ENCODE measurements at regions not wholly inside any gene's neighbourhood (a gene's known extent, or its start where the extent isn't known, plus 50 kb on each side); places are given as distances from the start of the nearest gene placed in this dataset.

GRCh38 chr4:117783716-117784115 lies 250.6 kb upstream of the NDST3 start:
- Histone ChIP-seq H3K4me3 (no peak overlapping the region), H3K4me1 (replicated peaks in 1 of 2) (no peaks in the 10 kb centered on the region), H3K27ac (no peak overlapping the region)
- in situ Hi-C loops (cut with MboI; ENCODE audit: low pct_unique_long_range_greater_than_20kb in 2 of 9, low sequenced_read_pairs in 9 of 9, unreplicated experiment in 9 of 9): no loop called here
- 5 to 81% (median 41%) methylated on average over 2 of the region's 2 CpGs; no CpG with 5 or more reads in 2 of the 10 experiments for WGBS, 10 experiments
- peak in 5 of 8 experiments; percentile 33 to 82 (median 63) for ATAC-seq (replicated peaks in 6 of 8)

GRCh38 chr4:117784266-117784665 lies 250.0 kb upstream of the NDST3 start:
- in situ Hi-C loops (cut with MboI; ENCODE audit: low pct_unique_long_range_greater_than_20kb in 2 of 9, low sequenced_read_pairs in 9 of 9, unreplicated experiment in 9 of 9): no loop called here
- no peak for ATAC-seq (replicated peaks in 6 of 8)
- WGBS, 10 experiments: 29 to 100% (median 85%) methylated on average over 1 to 2 of the region's 2 CpGs; no CpG with 5 or more reads in 1 of the 10 experiments

GRCh38 chr4:117786566-117786965 lies 247.7 kb upstream of the NDST3 start:
- Histone ChIP-seq H3K27ac (no peak overlapping the region), H3K4me1 (replicated peaks in 1 of 2) (no peaks in the 10 kb centered on the region), H3K4me3 (no peak overlapping the region)
- 0 to 100% (median 60%) methylated on average over 1 to 2 of the region's 2 CpGs; no CpG with 5 or more reads in 1 of the 10 experiments for WGBS, 10 experiments
- no peak for ATAC-seq (replicated peaks in 6 of 8)
- in situ Hi-C loops (cut with MboI; ENCODE audit: low pct_unique_long_range_greater_than_20kb in 2 of 9, low sequenced_read_pairs in 9 of 9, unreplicated experiment in 9 of 9): no loop called here

More at GRCh38 chr4:117784266-117784665, 250.0 kb upstream of the NDST3 start:
- no peaks in the 10 kb centered on the region for H3K4me1 ChIP-seq (replicated peaks in 1 of 2)
- no peak overlapping the region for H3K27ac ChIP-seq
- no peak overlapping the region for H3K4me3 ChIP-seq

- H3K4me1 ChIP-seq (replicated peaks in 1 of 2): peaks cover 6 to 21% of the 10 kb centered on the region in 2 donors
- H3K27ac ChIP-seq: no peak overlapping the region
- 8 to 100% (median 89%) methylated on average over 1 to 3 of the region's 3 CpGs; no CpG with 5 or more reads in 1 of the 10 experiments for WGBS, 10 experiments
- no peak overlapping the region for H3K4me3 ChIP-seq
- in situ Hi-C loops (cut with MboI; ENCODE audit: low pct_unique_long_range_greater_than_20kb in 2 of 9, low sequenced_read_pairs in 9 of 9, unreplicated experiment in 9 of 9): no loop called here
- ATAC-seq (replicated peaks in 6 of 8): no peak
Measured at GRCh38 chr4:117793845-117794480, 240.3 kb upstream of the NDST3 start.

- H3K4me1 ChIP-seq (replicated peaks in 1 of 2): peaks cover 12 to 31% of the 10 kb centered on the region in 2 donors
- 0 to 33% (median 13%) methylated on average over 1 of the region's 1 CpG for WGBS, 10 experiments
- in situ Hi-C loops (cut with MboI; ENCODE audit: low pct_unique_long_range_greater_than_20kb in 2 of 9, low sequenced_read_pairs in 9 of 9, unreplicated experiment in 9 of 9): no loop called here
- peak in 5 of 8 experiments; percentile 70 to 92 (median 72) for ATAC-seq (replicated peaks in 6 of 8)
- no peak overlapping the region for H3K4me3 ChIP-seq
- H3K27ac ChIP-seq: no peak overlapping the region
Measured at GRCh38 chr4:117796677-117797076, 237.6 kb upstream of the NDST3 start.

- Histone ChIP-seq H3K27ac (no peak overlapping the region), H3K4me1 (replicated peaks in 1 of 2) (peaks cover 14 to 33% of the 10 kb centered on the region in 2 donors), H3K4me3 (no peak overlapping the region)
- in situ Hi-C loops (cut with MboI; ENCODE audit: low pct_unique_long_range_greater_than_20kb in 2 of 9, low sequenced_read_pairs in 9 of 9, unreplicated experiment in 9 of 9): loop anchor here in 1 of 9 experiments (25.0 kb wide), 1 partner anchor 437 kb away; no protein-coding TSS in a partner anchor
- 11 to 100% (median 88%) methylated on average over 1 to 6 of the region's 6 CpGs for WGBS, 10 experiments
- no peak for ATAC-seq (replicated peaks in 6 of 8)
Measured at GRCh38 chr4:117800636-117801035, 233.7 kb upstream of the NDST3 start.

- in situ Hi-C loops (cut with MboI; ENCODE audit: low pct_unique_long_range_greater_than_20kb in 2 of 9, low sequenced_read_pairs in 9 of 9, unreplicated experiment in 9 of 9): loop anchor here in 1 of 9 experiments (25.0 kb wide), 1 partner anchor 436 kb away; no protein-coding TSS in a partner anchor
- 0 to 100% (median 61%) methylated on average over 1 to 2 of the region's 2 CpGs; no CpG with 5 or more reads in 1 of the 10 experiments for WGBS, 10 experiments
- Histone ChIP-seq H3K4me1 (replicated peaks in 1 of 2) (peaks cover 11 to 26% of the 10 kb centered on the region in 2 donors), H3K4me3 (no peak overlapping the region), H3K27ac (peak overlapping the region in 1 of 2 donors; percentile 19)
- ATAC-seq (replicated peaks in 6 of 8): peak in 1 of 8 experiments; percentile 31
Measured at GRCh38 chr4:117801756-117802155, 232.5 kb upstream of the NDST3 start.

- 20 to 100% (median 94%) methylated on average over 1 of the region's 1 CpG; no CpG with 5 or more reads in 2 of the 10 experiments for WGBS, 10 experiments
- no peak for ATAC-seq (replicated peaks in 6 of 8)
- in situ Hi-C loops (cut with MboI; ENCODE audit: low pct_unique_long_range_greater_than_20kb in 2 of 9, low sequenced_read_pairs in 9 of 9, unreplicated experiment in 9 of 9): loop anchor here in 1 of 9 experiments (25.0 kb wide), 1 partner anchor 426 kb away; no protein-coding TSS in a partner anchor
- Histone ChIP-seq H3K4me1 (replicated peaks in 1 of 2) (peaks cover 15 to 18% of the 10 kb centered on the region in 2 donors), H3K27ac (no peak overlapping the region), H3K4me3 (no peak overlapping the region)
Measured at GRCh38 chr4:117811731-117812130, 222.6 kb upstream of the NDST3 start.

GRCh38 chr4:117814277-117815246 lies 219.7 kb upstream of the NDST3 start:
- WGBS, 10 experiments: 20 to 67% (median 35%) methylated on average over 2 to 5 of the region's 5 CpGs
- Histone ChIP-seq H3K27ac (no peak overlapping the region), H3K4me1 (replicated peaks in 1 of 2) (peaks cover 15 to 18% of the 10 kb centered on the region in 2 donors), H3K4me3 (no peak overlapping the region)
- ATAC-seq (replicated peaks in 6 of 8): peak in 7 of 8 experiments; percentile 21 to 78 (median 50)
- in situ Hi-C loops (cut with MboI; ENCODE audit: low pct_unique_long_range_greater_than_20kb in 2 of 9, low sequenced_read_pairs in 9 of 9, unreplicated experiment in 9 of 9): loop anchor here in 1 of 9 experiments (25.0 kb wide), 1 partner anchor 423 kb away; no protein-coding TSS in a partner anchor

- H3K4me3 ChIP-seq: no peak overlapping the region
- in situ Hi-C loops (cut with MboI; ENCODE audit: low pct_unique_long_range_greater_than_20kb in 2 of 9, low sequenced_read_pairs in 9 of 9, unreplicated experiment in 9 of 9): loop anchor here in 1 of 9 experiments (25.0 kb wide), 1 partner anchor 420 kb away; no protein-coding TSS in a partner anchor
- H3K4me1 ChIP-seq (replicated peaks in 1 of 2): peaks cover 15 to 18% of the 10 kb centered on the region in 2 donors
- H3K27ac ChIP-seq: no peak overlapping the region
- peak in 1 of 8 experiments; percentile 37 for ATAC-seq (replicated peaks in 6 of 8)
Measured at GRCh38 chr4:117817301-117817700, 217.0 kb upstream of the NDST3 start.

- no peak overlapping the region for H3K4me3 ChIP-seq
- in situ Hi-C loops (cut with MboI; ENCODE audit: low pct_unique_long_range_greater_than_20kb in 2 of 9, low sequenced_read_pairs in 9 of 9, unreplicated experiment in 9 of 9): loop anchor here in 1 of 9 experiments (25.0 kb wide), 1 partner anchor 415 kb away; no protein-coding TSS in a partner anchor
- H3K4me1 ChIP-seq (replicated peaks in 1 of 2): peaks cover 12 to 19% of the 10 kb centered on the region in 2 donors
- 7 to 100% (median 56%) methylated on average over 1 to 3 of the region's 3 CpGs; no CpG with 5 or more reads in 1 of the 10 experiments for WGBS, 10 experiments
- no peak for ATAC-seq (replicated peaks in 6 of 8)
- no peak overlapping the region for H3K27ac ChIP-seq
Measured at GRCh38 chr4:117821834-117822233, 212.5 kb upstream of the NDST3 start.

- ATAC-seq (replicated peaks in 6 of 8): no peak
- WGBS, 10 experiments: 9 to 83% (median 54%) methylated on average over 1 to 3 of the region's 3 CpGs; no CpG with 5 or more reads in 2 of the 10 experiments
Measured at GRCh38 chr4:117823388-117823787, 210.9 kb upstream of the NDST3 start.

More at GRCh38 chr4:117823388-117823787, 210.9 kb upstream of the NDST3 start:
- in situ Hi-C loops (cut with MboI; ENCODE audit: low pct_unique_long_range_greater_than_20kb in 2 of 9, low sequenced_read_pairs in 9 of 9, unreplicated experiment in 9 of 9): loop anchor here in 1 of 9 experiments (25.0 kb wide), 1 partner anchor 414 kb away; no protein-coding TSS in a partner anchor
- peaks cover 12 to 19% of the 10 kb centered on the region in 2 donors for H3K4me1 ChIP-seq (replicated peaks in 1 of 2)
- no peak overlapping the region for H3K4me3 ChIP-seq
- no peak overlapping the region for H3K27ac ChIP-seq
